Activated CD4-positive, alpha-beta memory T cell treated with anti-CD3 and anti-CD28 coated beads, Interleukin-2, amount 10 ng/mL, durations not matched to agents 7 days and 5 days (primary cell): ENCODE measurements at regions not wholly inside any gene's neighbourhood (a gene's known extent, or its start where the extent isn't known, plus 50 kb on each side); places are given as distances from the start of the nearest gene placed in this dataset.

Experiments
- CTCF ChIA-PET: fragments of 350-600 bp; sonication (Branson Sonifier 250); formaldehyde crosslinking; loops from one replicate; lab custom pipeline; 2021; ENCODE audit warnings: antibody characterized with exemption, inconsistent platforms; lab: Charles Lee
- POLR2A ChIA-PET: fragments of 350-600 bp; sonication (Branson Sonifier 250); formaldehyde crosslinking; loops from one replicate; lab custom pipeline; 2021; ENCODE audit warnings: antibody characterized with exemption; lab: Charles Lee
- DNase-seq: peaks from one replicate; pipeline ENCODE4 v3.0.0-alpha.2; 2020
- H3K27ac Mint-ChIP-seq: one replicate; pipeline ENCODE4 v1.8.0; 2021; ENCODE audit warnings: mild to moderate bottlenecking, mixed read lengths
- H3K27me3 Mint-ChIP-seq: one replicate; pipeline ENCODE4 v1.8.0; 2021; ENCODE audit warnings: mixed read lengths
- H3K36me3 Mint-ChIP-seq: one replicate; pipeline ENCODE4 v1.8.0; 2021; ENCODE audit warnings: low read depth, mixed read lengths
- H3K4me1 Mint-ChIP-seq: one replicate; pipeline ENCODE4 v1.8.0; 2021; ENCODE audit warnings: mixed read lengths
- H3K4me3 Mint-ChIP-seq: one replicate; pipeline ENCODE4 v1.8.0; 2021; ENCODE audit warnings: mild to moderate bottlenecking, mixed read lengths
- H3K9me3 Mint-ChIP-seq: one replicate; pipeline ENCODE4 v1.8.0; 2021; ENCODE audit warnings: mixed read lengths

- Mint-ChIP-seq H3K4me1 (no peaks in the 10 kb centered on the region), H3K9me3 (no peaks in the 10 kb centered on the region), H3K27ac (no peak overlapping the region), H3K4me3 (no peak overlapping the region), H3K27me3 (no peaks in the 10 kb centered on the region), H3K36me3 (no peaks in the 10 kb centered on the region)
- POLR2A ChIA-PET, result no interaction called here
- no peak for DNase-seq
- CTCF ChIA-PET, result no interaction called here
Measured at GRCh38 chr4:175929441-175929840, 117.4 kb upstream of the GPM6A start.

- CTCF ChIA-PET, result no interaction called here
- Mint-ChIP-seq H3K4me3 (no peak overlapping the region), H3K36me3 (no peaks in the 10 kb centered on the region), H3K4me1 (no peaks in the 10 kb centered on the region), H3K27me3 (no peaks in the 10 kb centered on the region), H3K27ac (no peak overlapping the region), H3K9me3 (no peaks in the 10 kb centered on the region)
- POLR2A ChIA-PET, result no interaction called here
- no peak for DNase-seq
Measured at GRCh38 chr4:175929932-175930331, 117.9 kb upstream of the GPM6A start.

GRCh38 chr4:175930471-175930870 lies 118.4 kb upstream of the GPM6A start:
- no peaks in the 10 kb centered on the region for H3K9me3 Mint-ChIP-seq
- POLR2A ChIA-PET, result no interaction called here
- DNase-seq, result no peak
- CTCF ChIA-PET, result no interaction called here
- H3K4me1 Mint-ChIP-seq, result no peaks in the 10 kb centered on the region
- no peaks in the 10 kb centered on the region for H3K36me3 Mint-ChIP-seq
- no peak overlapping the region for H3K4me3 Mint-ChIP-seq
- no peak overlapping the region for H3K27ac Mint-ChIP-seq
- H3K27me3 Mint-ChIP-seq, result no peaks in the 10 kb centered on the region

GRCh38 chr4:175932116-175932515 lies 120.1 kb upstream of the GPM6A start:
- CTCF ChIA-PET, result no interaction called here
- Mint-ChIP-seq H3K27me3 (no peaks in the 10 kb centered on the region), H3K36me3 (no peaks in the 10 kb centered on the region), H3K4me3 (no peak overlapping the region), H3K9me3 (no peaks in the 10 kb centered on the region), H3K27ac (no peak overlapping the region), H3K4me1 (no peaks in the 10 kb centered on the region)
- no peak for DNase-seq
- POLR2A ChIA-PET, result no interaction called here

- Mint-ChIP-seq H3K9me3 (no peaks in the 10 kb centered on the region), H3K27me3 (no peaks in the 10 kb centered on the region), H3K27ac (no peak overlapping the region), H3K4me3 (no peak overlapping the region), H3K36me3 (no peaks in the 10 kb centered on the region), H3K4me1 (no peaks in the 10 kb centered on the region)
- no peak for DNase-seq
- POLR2A ChIA-PET, result no interaction called here
- CTCF ChIA-PET, result no interaction called here
Measured at GRCh38 chr4:175934506-175934905, 122.4 kb upstream of the GPM6A start.

- Mint-ChIP-seq H3K4me1 (no peaks in the 10 kb centered on the region), H3K9me3 (no peaks in the 10 kb centered on the region), H3K36me3 (no peaks in the 10 kb centered on the region), H3K4me3 (no peak overlapping the region), H3K27me3 (no peaks in the 10 kb centered on the region), H3K27ac (no peak overlapping the region)
- CTCF ChIA-PET, result no interaction called here
- POLR2A ChIA-PET, result no interaction called here
- no peak for DNase-seq
Measured at GRCh38 chr4:175935016-175935661, 123.1 kb upstream of the GPM6A start.

- no peak for DNase-seq
- Mint-ChIP-seq H3K4me1 (peaks cover 6% of the 10 kb centered on the region), H3K36me3 (no peaks in the 10 kb centered on the region), H3K4me3 (no peak overlapping the region), H3K27ac (no peak overlapping the region), H3K9me3 (no peaks in the 10 kb centered on the region), H3K27me3 (peaks cover 7% of the 10 kb centered on the region)
- ChIA-PET CTCF (no interaction called here), POLR2A (no interaction called here)
Measured at GRCh38 chr4:175944126-175944910, 121.3 kb upstream of the WDR17 start.

GRCh38 chr4:175946472-175947116 lies 119.0 kb upstream of the WDR17 start:
- Mint-ChIP-seq H3K27ac (no peak overlapping the region), H3K36me3 (no peaks in the 10 kb centered on the region)
- CTCF ChIA-PET, result interaction anchor here (1.0 to 1.3 kb wide), 2 partner anchors 251 to 396 kb away, joined by 3 to 5 read pairs; no protein-coding TSS in a partner anchor

GRCh38 chr4:175947117-175947722 lies 118.4 kb upstream of the WDR17 start:
- no peak for DNase-seq
- H3K4me3 Mint-ChIP-seq, result no peak overlapping the region
- peaks cover 6% of the 10 kb centered on the region for H3K4me1 Mint-ChIP-seq
- ChIA-PET POLR2A (no interaction called here), CTCF (interaction anchor here (1.0 to 1.3 kb wide), 2 partner anchors 250 to 395 kb away, joined by 3 to 5 read pairs; no protein-coding TSS in a partner anchor)
- H3K27ac Mint-ChIP-seq, result no peak overlapping the region
- no peaks in the 10 kb centered on the region for H3K9me3 Mint-ChIP-seq
- H3K36me3 Mint-ChIP-seq, result no peaks in the 10 kb centered on the region
- peaks cover 9% of the 10 kb centered on the region for H3K27me3 Mint-ChIP-seq

More at GRCh38 chr4:175946472-175947116, 119.0 kb upstream of the WDR17 start:
- H3K9me3 Mint-ChIP-seq, result no peaks in the 10 kb centered on the region
- peaks cover 7% of the 10 kb centered on the region for H3K27me3 Mint-ChIP-seq
- no peak overlapping the region for H3K4me3 Mint-ChIP-seq
- no peak for DNase-seq
- H3K4me1 Mint-ChIP-seq, result peaks cover 6% of the 10 kb centered on the region
- POLR2A ChIA-PET, result no interaction called here

GRCh38 chr4:175951794-175952193 lies 113.8 kb upstream of the WDR17 start:
- no peak overlapping the region for H3K27ac Mint-ChIP-seq
- CTCF ChIA-PET, result no interaction called here
- no peak for DNase-seq
- H3K4me3 Mint-ChIP-seq, result no peak overlapping the region
- POLR2A ChIA-PET, result no interaction called here
- peaks cover 2% of the 10 kb centered on the region for H3K27me3 Mint-ChIP-seq
- no peaks in the 10 kb centered on the region for H3K9me3 Mint-ChIP-seq
- H3K36me3 Mint-ChIP-seq, result no peaks in the 10 kb centered on the region
- no peaks in the 10 kb centered on the region for H3K4me1 Mint-ChIP-seq

GRCh38 chr4:175953116-175953515 lies 112.5 kb upstream of the WDR17 start:
- no peak for DNase-seq
- CTCF ChIA-PET, result no interaction called here
- H3K9me3 Mint-ChIP-seq, result no peaks in the 10 kb centered on the region
- no peaks in the 10 kb centered on the region for H3K4me1 Mint-ChIP-seq
- H3K27ac Mint-ChIP-seq, result no peak overlapping the region
- peaks cover 2% of the 10 kb centered on the region for H3K27me3 Mint-ChIP-seq
- H3K36me3 Mint-ChIP-seq, result no peaks in the 10 kb centered on the region
- POLR2A ChIA-PET, result no interaction called here
- no peak overlapping the region for H3K4me3 Mint-ChIP-seq

- ChIA-PET CTCF (interaction anchor here (0.7 kb wide), 1 partner anchor 13 kb away, joined by 3 read pairs; no protein-coding TSS in a partner anchor), POLR2A (no interaction called here)
- Mint-ChIP-seq H3K27ac (no peak overlapping the region), H3K9me3 (no peaks in the 10 kb centered on the region), H3K27me3 (peaks cover 2% of the 10 kb centered on the region), H3K36me3 (no peaks in the 10 kb centered on the region), H3K4me1 (no peaks in the 10 kb centered on the region), H3K4me3 (no peak overlapping the region)
- no peak for DNase-seq
Measured at GRCh38 chr4:175953960-175954521, 111.6 kb upstream of the WDR17 start.

GRCh38 chr4:175954685-175955084 lies 111.0 kb upstream of the WDR17 start:
- Mint-ChIP-seq H3K27ac (no peak overlapping the region), H3K4me1 (no peaks in the 10 kb centered on the region), H3K4me3 (no peak overlapping the region), H3K27me3 (peaks cover 2% of the 10 kb centered on the region), H3K9me3 (no peaks in the 10 kb centered on the region), H3K36me3 (no peaks in the 10 kb centered on the region)
- POLR2A ChIA-PET, result no interaction called here
- no peak for DNase-seq
- CTCF ChIA-PET, result no interaction called here
